Activated CD4-positive, alpha-beta T cell treated with anti-CD3 and anti-CD28 coated beads, Interleukin-2, amount 50 U/mL, for 48 hours (primary cell): ENCODE measurements at regions not wholly inside any gene's neighbourhood (a gene's known extent, or its start where the extent isn't known, plus 50 kb on each side); places are given as distances from the start of the nearest gene placed in this dataset.
"Not testable (repeated sequence)": the region's sequence is repeated elsewhere in the genome, so short reads cannot be mapped to it uniquely, and the experiment has no call there.

Experiments
- DNase-seq, 2 experiments: peaks; one replicate each; pipeline ENCODE4 v3.0.0-alpha.2; 2020

DNA sequence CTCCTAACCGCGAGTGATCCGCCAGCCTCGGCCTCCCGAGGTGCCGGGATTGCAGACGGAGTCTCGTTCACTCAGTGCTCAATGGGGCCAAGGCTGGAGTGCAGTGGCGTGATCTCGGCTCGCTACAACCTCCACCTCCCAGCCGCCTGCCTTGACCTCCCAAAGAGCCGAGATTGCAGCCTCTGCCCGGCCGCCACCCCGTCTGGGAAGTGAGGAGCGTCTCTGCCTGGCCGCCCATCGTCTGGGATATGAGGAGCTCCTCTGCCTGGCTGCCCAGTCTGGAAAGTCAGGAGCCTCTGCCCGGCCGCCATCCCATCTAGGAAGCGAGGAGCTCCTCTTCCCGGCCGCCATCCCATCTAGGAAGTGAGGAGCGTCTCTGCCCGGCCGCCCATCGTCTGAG lies 58.8 kb upstream of the ANKRD30BL start:
- not testable (repeated sequence) for DNase-seq

DNA sequence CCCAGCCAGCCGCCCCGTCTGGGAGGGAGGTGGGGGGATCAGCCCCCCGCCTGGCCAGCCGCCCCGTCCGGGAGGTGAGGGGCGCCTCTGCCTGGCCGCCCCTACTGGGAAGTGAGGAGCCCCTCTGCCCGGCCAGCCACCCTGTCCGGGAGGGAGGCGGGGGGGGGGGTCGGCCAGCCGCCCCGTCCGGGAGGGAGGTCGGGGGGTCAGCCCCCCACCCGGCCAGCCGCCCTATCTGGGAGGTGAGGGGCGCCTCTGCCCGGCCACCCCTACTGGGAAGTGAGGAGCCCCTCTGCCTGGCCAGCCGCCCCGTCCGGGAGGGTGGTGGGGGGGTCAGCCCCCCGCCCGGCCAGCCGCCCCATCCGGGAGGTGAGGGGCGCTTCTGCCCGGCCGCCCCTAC lies 60.1 kb upstream of the ANKRD30BL start:
- DNase-seq = not testable (repeated sequence)

DNA sequence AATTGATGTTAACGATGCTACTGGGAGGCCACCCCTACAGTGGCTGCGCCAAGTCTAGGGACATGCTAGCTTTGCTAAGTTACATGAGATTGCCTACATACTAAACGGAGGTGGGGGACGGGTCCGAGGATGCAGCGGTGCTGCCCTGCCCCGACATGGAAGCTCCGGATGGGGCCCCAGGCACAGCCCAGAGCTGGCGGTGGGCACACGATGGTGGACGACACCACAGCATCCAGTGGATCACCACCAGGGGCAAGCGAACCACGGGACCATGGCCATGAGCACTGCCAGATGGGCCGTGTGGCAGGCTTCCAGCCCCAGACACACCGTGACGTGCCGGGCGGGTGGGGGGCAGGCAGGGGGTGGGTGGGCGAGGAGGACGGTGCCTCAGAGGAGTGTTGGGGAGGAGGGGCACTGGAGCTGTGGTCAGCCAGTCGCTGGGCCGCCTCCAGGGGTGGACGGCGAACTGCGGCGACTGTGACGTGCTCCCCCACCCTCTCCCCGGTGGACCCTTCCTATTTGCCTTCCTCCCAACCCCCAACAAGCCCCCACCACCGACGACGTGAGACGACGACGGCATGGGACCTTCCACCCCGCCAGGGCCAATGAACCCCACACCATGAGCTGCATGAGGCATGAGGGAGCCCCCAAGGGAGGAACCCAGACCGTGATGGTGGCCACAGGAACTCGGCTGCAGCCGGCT lies 90.6 kb upstream of the ANKRD30BL start:
- DNase-seq = no peak

DNA sequence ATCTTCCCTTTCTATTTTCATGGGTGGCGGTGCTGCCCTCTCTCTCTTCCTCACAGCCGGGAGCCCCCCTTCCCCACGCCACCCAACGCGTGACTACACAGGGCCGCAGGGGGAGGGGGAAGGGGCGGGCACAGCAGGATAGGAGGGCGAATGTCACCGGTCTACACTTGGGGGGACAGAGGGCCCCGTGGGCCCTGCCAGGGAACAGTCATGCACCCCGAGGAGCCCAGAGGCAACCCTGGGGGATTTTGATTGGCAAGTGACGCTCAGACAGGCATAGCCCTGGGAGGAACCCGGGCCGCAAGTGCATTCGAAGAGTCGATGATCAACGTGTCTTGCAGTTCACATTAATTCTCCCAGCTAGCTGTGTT lies 91.1 kb upstream of the ANKRD30BL start:
- no peak for DNase-seq

- no peak for DNase-seq
Observed at GRCh38 chr2:132253496-132254305, 91.9 kb upstream of the ANKRD30BL start.

- not testable (repeated sequence) for DNase-seq
Observed at GRCh38 chr2:132254306-132254919, 92.7 kb upstream of the ANKRD30BL start.

DNA sequence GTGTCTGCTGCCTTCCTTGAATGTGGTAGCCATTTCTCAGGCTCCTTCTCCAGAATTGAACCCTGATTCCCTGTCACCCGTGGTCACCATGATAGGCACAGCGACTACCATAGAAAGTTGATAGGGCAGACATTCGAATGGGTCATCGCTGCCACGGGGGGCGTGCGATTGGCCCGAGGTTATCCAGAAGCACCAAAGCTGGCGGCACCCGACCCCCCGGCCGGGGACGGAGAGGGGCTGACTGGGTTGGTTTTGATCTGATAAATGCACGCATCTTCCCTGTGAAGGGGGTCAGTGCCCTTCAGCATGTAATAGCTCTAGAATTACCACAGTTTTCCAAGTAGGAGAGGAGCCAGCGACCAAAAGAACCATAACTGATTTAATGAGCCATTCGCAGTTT lies 94.0 kb upstream of the ANKRD30BL start:
- DNase-seq = no peak

GRCh38 chr2:132256251-132256902 lies 94.6 kb upstream of the ANKRD30BL start:
- no peak for DNase-seq

DNA sequence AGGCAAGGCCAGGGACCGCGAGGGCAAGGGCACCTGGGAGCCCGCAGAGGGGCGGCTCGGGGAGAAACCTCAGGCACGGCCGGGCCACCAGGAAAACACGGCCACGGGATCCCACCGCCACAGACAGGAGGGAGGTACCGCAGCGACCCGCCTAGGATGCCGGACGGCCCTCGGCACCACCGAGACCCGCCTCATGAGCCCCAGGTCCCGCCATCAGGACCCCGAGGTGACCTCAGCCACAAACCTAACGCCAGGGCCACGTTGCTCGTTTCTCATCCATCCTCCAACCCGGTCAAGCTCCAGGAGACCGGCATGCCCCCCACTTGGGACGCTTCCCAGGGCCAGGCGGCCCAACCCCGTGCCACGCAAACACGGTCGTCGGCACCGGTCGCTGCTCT lies 95.2 kb upstream of the ANKRD30BL start:
- DNase-seq = not testable (repeated sequence)

DNA sequence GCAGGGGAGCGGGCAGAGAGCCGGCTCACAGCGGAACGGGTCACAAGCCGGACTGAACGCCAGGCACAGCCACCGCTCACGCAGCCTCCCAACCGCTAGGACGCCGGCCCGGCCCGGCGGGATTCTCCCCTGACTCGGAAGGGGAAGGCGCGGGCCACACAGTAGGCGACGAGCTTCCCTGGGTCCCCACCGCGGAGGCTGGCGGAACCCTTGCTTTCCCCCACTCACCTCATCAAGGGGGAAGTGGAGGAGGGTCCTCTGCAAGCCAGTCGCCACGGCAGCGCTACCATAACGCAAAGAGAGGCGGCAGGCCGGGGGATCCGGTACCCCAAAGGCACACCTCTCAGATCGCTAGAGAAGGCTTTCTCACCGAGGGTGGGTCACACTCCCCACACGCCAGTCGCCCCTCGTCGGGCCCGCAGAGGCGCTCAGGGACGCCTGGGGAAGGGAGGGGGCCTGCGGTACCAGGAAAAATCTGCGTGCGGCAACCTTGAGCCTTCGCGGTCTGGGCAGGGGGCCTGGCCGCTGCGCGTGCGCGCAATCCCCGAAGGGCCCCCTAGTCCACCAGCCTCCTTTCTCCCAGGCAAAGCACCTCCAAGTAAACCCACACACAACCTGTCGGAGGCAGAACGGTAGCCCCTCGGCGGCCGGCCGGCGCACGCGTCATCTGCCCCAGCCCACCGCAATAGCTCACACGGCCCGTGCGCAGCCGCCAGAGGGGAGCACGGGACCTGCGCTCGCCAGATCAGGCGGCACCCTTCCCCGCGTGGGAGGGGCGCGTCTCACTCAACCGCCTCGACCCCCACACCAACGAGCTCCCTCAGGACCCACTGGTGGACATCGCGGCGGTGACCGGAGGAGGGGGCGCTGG lies 95.8 kb upstream of the ANKRD30BL start:
- DNase-seq = not testable (repeated sequence)

DNA sequence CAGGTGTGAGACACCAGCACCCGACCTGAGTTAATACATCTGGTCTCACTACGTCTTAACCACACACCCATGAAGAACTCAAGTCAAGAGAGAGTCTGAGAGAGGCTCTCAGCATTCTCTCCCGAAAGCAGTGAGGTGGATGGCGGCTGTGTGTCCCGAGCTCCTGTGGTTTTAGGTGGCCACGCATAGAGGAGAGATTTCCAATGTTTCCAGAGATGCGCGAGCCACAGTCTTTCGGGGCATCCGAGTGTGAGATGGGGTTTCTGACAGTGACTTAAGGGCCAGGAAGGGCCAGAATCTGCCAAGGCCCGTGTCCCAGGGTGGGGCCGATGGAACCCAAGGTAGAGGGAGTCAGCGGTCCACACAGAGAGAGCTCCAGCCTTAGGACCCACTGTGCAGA lies 97.5 kb upstream of the ANKRD30BL start:
- DNase-seq = not testable (repeated sequence)

DNA sequence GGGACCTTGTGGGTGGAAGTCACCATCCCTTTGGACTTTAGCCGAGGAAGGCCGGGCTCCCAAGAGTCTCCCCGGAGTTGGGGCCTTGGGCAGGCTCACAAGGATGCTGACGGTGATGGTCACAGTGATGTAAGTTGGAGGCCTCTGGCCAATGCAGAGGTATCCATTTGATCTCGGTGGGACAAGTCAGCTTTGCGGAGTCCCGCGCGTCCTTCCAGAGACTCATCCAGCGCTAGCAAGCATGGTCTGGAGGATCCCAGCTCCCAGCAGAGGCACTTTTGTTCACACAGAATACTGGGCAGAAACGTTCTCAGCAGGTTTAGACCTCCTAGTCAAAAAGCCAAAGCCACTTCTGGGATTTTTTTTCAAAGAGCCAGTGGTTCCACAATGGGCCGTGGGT lies 103.8 kb upstream of the ANKRD30BL start:
- not testable (repeated sequence) for DNase-seq

- DNase-seq = no peak
Observed at GRCh38 chr2:132267105-132267497, 105.3 kb upstream of the ANKRD30BL start.

GRCh38 chr2:132267498-132268283 lies 105.9 kb upstream of the ANKRD30BL start:
- not testable (repeated sequence) for DNase-seq

GRCh38 chr2:132268284-132268976 lies 106.7 kb upstream of the ANKRD30BL start:
- DNase-seq = peak; percentile 31 to 52

- no peak for DNase-seq
Observed at GRCh38 chr2:132268977-132269523, 107.3 kb upstream of the ANKRD30BL start.

DNA sequence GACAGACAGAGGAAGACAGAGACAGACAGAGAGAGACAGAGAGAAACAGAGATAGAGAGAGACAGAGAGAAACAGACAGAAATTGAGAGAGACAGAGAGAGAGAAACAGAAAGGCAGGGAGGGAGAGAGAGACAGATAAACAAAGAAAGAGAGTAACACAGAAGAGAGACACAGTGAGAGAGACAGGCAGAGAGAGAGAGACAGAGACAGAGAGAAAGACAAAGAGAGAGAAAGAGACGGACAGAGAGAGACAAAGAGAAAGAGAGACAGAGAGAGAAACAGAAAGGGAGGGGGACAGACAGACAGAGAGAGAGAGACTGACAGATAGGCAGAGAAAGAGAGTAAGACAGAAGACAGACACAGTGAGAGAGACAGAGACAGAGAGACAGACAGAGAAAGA lies 108.5 kb upstream of the ANKRD30BL start:
- no peak for DNase-seq

DNA sequence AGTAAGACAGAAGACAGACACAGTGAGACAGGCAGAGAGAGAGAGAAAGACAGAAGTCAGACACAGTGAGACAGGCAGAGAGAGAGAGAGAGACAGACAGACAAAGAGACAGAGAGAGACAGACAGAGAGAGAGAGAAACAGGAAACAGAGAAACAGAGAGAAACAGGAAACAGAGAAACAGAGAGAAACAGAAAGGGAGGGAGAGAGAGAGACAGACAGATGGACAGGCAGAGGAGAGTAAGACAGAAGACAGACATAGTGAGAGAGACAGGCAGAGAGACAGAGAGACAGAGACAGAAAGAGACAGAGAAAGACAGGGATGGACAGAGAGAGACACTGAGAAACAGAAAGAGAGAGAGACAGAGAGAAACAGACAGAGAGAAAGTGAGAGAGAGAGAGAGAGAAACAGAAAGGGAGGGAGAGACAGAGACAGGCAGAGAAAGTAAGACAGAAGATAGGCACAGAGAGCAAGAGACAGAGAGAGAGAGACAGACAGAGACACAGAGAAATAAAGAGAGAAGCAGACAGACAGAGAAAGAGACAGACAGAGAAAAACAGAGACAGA lies 109.3 kb upstream of the ANKRD30BL start:
- no peak for DNase-seq

DNA sequence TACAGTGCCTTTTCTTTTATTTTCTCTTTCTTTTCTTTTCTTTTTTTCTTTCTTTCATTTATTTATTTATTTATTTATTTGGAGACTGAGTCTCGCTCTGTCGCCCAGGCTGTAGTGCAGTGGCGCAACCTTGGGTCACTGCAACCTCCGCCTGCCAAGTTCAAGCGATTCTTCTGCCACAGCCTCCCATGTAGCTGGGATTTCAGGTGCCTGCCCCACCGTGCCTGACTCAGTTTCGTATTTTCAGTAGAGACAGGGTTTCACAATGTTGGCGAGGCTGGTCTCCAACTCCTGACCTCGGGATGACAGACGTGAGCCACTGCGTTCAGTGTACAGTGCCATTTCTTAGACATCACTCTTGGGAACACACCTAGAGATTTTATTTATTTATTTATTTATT lies 110.0 kb upstream of the ANKRD30BL start:
- not testable (repeated sequence) for DNase-seq

DNA sequence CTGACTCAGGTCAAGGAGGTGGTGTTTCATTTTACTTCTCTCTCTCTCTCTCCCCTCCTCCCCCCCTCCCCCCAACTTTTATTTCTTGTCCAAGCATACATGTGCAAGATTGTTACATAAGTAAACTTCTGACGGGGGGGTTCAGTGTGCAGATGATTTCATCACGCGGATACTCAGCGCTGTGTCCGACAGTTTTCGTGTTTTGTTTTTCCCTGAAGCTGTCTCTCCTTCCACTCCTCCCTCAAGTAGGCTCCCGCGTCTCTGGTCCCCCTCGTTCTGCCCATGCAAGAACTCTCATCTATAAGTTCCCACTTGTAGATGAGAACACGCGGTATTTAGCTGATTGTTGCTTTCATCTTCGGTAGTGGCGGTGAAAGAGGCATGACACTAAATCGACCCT lies 111.0 kb upstream of the ANKRD30BL start:
- no peak for DNase-seq
